ENCODE measurements at regions not wholly inside any gene's neighbourhood (a gene's known extent, or its start where the extent isn't known, plus 50 kb on each side); places are given as distances from the start of the nearest gene placed in this dataset.

- TF ChIP-seq CTCF (IDR thresholded peaks at IDR 0.05) (no peak), POLR2A (IDR thresholded peaks at IDR 0.05) (no peak)
Observed at GRCh38 chr4:57491388-57491787, 381.2 kb upstream of the IGFBP7 start.
